NCI-H1694 treated with DMSO at 0.1 percent for 48 hours (cell line): ENCODE measurements at regions not wholly inside any gene's neighbourhood (a gene's known extent, or its start where the extent isn't known, plus 50 kb on each side); places are given as distances from the start of the nearest gene placed in this dataset.

ENCODE experiments used
- DNase-seq: peaks from one replicate; lab custom pipeline; 2025; lab: John Stamatoyannopoulos, UW

DNA sequence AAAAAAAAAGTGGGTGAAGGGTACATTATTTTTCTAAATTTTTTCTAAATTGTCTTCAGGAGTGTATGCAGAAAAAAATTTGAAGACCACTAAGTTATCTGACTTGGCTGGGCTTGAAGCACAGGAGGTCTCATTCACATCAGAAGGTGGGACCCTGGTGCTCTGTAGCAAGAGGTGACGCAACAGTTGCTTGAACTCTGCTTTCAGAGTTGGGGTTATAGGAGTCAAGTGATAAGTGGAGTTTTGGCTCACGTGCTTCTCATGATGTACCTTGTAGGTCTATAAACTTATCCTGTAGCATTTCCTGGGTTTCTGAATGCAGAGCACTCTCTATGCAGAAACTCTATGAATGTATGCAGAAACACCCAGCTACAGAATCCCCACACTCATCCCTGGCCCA, 58.5 kb upstream of the FOXC1 start:
- DNase-seq: no peak

- no peak for DNase-seq
Observed at GRCh38 chr6:1552296-1552761, 57.4 kb upstream of the FOXC1 start.

DNA sequence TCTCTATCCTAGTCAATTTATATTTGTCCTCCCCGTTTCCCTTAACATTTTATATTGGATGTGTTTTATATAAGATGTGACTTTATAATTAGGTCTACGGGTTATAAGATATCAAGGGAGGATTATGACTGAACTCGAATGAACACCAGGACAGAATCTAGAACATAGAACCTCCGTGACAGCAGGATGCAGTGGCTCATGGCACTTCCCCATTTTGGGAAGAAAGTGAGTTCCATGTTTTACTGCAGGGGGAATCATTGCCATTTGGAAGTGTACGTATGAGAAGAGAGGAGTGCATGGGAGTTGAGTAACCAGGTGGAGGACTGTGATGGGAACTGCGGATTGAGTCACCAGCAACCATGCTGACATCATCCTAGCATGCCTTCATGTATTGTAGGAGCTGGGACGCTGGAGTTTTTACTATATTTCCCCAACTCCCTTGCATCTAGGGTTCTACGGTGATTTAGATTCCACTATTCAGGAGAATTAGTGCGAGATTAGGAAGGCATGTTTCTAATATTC, 56.1 kb upstream of the FOXC1 start:
- no peak for DNase-seq

DNA sequence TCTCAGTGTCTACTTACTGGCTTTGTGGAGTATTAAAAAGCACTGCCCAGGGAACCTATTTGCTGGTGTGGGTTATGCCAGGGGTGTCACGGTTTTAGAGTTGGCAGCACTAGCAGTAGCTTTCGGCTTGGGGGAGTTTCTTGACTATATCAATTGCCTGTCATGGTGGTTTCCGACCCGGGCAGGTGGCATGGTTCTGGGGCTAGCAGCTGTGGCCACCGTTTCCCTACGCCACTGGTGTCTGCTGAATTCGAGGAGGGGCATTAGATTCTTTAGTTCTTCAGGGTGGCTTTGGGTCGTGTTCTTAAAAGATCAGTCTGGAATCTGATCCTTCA, 55.6 kb upstream of the FOXC1 start:
- DNase-seq: no peak

GRCh38 chr6:1554476-1555310, 55.0 kb upstream of the FOXC1 start:
- no peak for DNase-seq

GRCh38 chr6:1558388-1558787, 51.3 kb upstream of the FOXC1 start:
- no peak for DNase-seq
